PFSK-1 (cell line): ENCODE measurements at regions not wholly inside any gene's neighbourhood (a gene's known extent, or its start where the extent isn't known, plus 50 kb on each side); places are given as distances from the start of the nearest gene placed in this dataset.

Experiments used
- FOXP2 ChIP-seq: optimal IDR thresholded peaks from 2 replicates; pipeline ENCODE3; 2011; ENCODE audit warnings: borderline replicate concordance, control low read depth, inconsistent platforms; ENCODE audit not compliant: insufficient read depth; ENCODE audit errors: extremely low read length, extremely low read depth
- POLR2AphosphoS5 ChIP-seq: IDR thresholded peaks from 2 replicates; pipeline ENCODE4 v1.6.1; 2012; ENCODE audit warnings: low read depth, mild to moderate bottlenecking, control low read depth, low read length, moderate library complexity
- REST ChIP-seq, 2 experiments: IDR thresholded peaks; 2 replicates each; pipeline versions ENCODE4 v1.6.1 to v1.8.0; 2011 to 2012; ENCODE audit warnings: low read depth in 2 of 2, low read length in 2 of 2, control low read depth in 1 of 2, inconsistent platforms in 1 of 2, mild to moderate bottlenecking in 1 of 2, moderate library complexity in 1 of 2; ENCODE audit not compliant: insufficient read depth in 1 of 2
- SIN3A ChIP-seq: IDR thresholded peaks from 2 replicates; pipeline ENCODE4 v1.6.1; 2012; ENCODE audit warnings: mild to moderate bottlenecking, low read length, moderate library complexity, borderline replicate concordance; ENCODE audit not compliant: insufficient read depth
- TAF1 ChIP-seq: IDR thresholded peaks from 2 replicates; pipeline ENCODE4 v1.6.1; 2012; ENCODE audit warnings: low read length, control low read depth, borderline replicate concordance; ENCODE audit not compliant: insufficient read depth

GRCh38 chr9:13411791-13412190, 132.3 kb upstream of the MPDZ start:
- TF ChIP-seq REST (IDR thresholded peaks at IDR 0.05; ENCODE audit: insufficient read depth in 1 of 2, low read depth in 2 of 2, low read length in 2 of 2) = no peak
- TF ChIP-seq POLR2AphosphoS5 = no peak

GRCh38 chr9:13410566-13411031, 131.1 kb upstream of the MPDZ start:
- TF ChIP-seq FOXP2 (no peak), SIN3A (no peak), POLR2AphosphoS5 (no peak), REST (IDR thresholded peaks at IDR 0.05; ENCODE audit: insufficient read depth in 1 of 2, low read depth in 2 of 2, low read length in 2 of 2) (no peak), TAF1 (no peak)

GRCh38 chr9:13397661-13398060, 118.2 kb upstream of the MPDZ start:
- TF ChIP-seq FOXP2 = no peak
- no peak for TF ChIP-seq POLR2AphosphoS5
- TF ChIP-seq SIN3A = no peak
- TF ChIP-seq TAF1 = no peak
- no peak for TF ChIP-seq REST (IDR thresholded peaks at IDR 0.05; ENCODE audit: insufficient read depth in 1 of 2, low read depth in 2 of 2, low read length in 2 of 2)

- TF ChIP-seq SIN3A (no peak), FOXP2 (no peak), POLR2AphosphoS5 (no peak), TAF1 (no peak), REST (IDR thresholded peaks at IDR 0.05; ENCODE audit: insufficient read depth in 1 of 2, low read depth in 2 of 2, low read length in 2 of 2) (no peak)
Measured at GRCh38 chr9:13397220-13397619, 117.7 kb upstream of the MPDZ start.

- TF ChIP-seq SIN3A (no peak), POLR2AphosphoS5 (no peak), FOXP2 (no peak), TAF1 (no peak), REST (IDR thresholded peaks at IDR 0.05; ENCODE audit: insufficient read depth in 1 of 2, low read depth in 2 of 2, low read length in 2 of 2) (no peak)
Measured at GRCh38 chr9:13396418-13396817, 116.9 kb upstream of the MPDZ start.
